Hepatocyte (in vitro differentiated cells): ENCODE measurements at regions not wholly inside any gene's neighbourhood (a gene's known extent, or its start where the extent isn't known, plus 50 kb on each side); places are given as distances from the start of the nearest gene placed in this dataset.

Source experiments
- EZH2 ChIP-seq: fragments of 200-600 bp; sonication (generic); IDR thresholded peaks from 2 replicates; pipeline ENCODE4 v1.6.1; 2016; ENCODE audit warnings: antibody characterized with exemption, mild to moderate bottlenecking, borderline replicate concordance
- EZH2phosphoT487 ChIP-seq: fragments of 200-600 bp; sonication (generic); IDR thresholded peaks from one replicate; pipeline ENCODE4 v1.6.1; 2018; ENCODE audit warnings: antibody characterized with exemption, mild to moderate bottlenecking, low read depth, moderate library complexity; ENCODE audit not compliant: unreplicated experiment, severe bottlenecking
- TF ChIP-seq, protein P1 (sequence below): fragments of 200-600 bp; sonication (generic); IDR thresholded peaks from 2 replicates; pipeline ENCODE4 v1.5.1; 2016; ENCODE audit warnings: antibody characterized with exemption, mild to moderate bottlenecking; ENCODE audit not compliant: poor library complexity

GRCh38 chr4:3372933-3373465, 68.8 kb upstream of the HGFAC start:
- TF ChIP-seq, protein P1, sequence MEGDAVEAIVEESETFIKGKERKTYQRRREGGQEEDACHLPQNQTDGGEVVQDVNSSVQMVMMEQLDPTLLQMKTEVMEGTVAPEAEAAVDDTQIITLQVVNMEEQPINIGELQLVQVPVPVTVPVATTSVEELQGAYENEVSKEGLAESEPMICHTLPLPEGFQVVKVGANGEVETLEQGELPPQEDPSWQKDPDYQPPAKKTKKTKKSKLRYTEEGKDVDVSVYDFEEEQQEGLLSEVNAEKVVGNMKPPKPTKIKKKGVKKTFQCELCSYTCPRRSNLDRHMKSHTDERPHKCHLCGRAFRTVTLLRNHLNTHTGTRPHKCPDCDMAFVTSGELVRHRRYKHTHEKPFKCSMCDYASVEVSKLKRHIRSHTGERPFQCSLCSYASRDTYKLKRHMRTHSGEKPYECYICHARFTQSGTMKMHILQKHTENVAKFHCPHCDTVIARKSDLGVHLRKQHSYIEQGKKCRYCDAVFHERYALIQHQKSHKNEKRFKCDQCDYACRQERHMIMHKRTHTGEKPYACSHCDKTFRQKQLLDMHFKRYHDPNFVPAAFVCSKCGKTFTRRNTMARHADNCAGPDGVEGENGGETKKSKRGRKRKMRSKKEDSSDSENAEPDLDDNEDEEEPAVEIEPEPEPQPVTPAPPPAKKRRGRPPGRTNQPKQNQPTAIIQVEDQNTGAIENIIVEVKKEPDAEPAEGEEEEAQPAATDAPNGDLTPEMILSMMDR: no peak
- TF ChIP-seq EZH2phosphoT487 (no peak), EZH2 (no peak)
